ENCODE measurements at regions not wholly inside any gene's neighbourhood (a gene's known extent, or its start where the extent isn't known, plus 50 kb on each side); places are given as distances from the start of the nearest gene placed in this dataset.

DNA sequence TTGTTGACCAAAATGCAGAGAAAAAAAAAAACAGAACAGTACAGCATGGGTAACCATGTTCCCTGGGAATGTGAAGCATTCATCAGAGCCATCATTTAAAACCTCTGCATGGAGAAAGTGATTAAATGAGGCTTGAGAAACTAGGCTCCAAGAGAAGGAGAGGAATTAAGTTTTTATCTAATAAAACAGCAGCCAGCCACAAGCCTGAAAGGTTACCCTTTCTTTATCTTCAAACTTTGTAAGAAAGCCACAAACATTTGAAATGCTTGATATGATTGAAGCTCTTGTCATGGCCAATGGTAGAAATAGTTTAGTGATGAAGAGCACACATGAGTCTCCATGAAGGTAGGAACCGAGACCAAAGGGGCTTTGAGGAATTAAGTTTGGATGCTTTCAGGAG lies 144.9 kb upstream of the SYT1 start:
- Histone ChIP-seq H3K9ac (no peak overlapping the region), H3K4me2 (no peak overlapping the region), H3K4me3 (no peak overlapping the region), H4K20me1 (ENCODE audit: low read depth) (no peaks in the 10 kb centered on the region), H3K27me3 (no peaks in the 10 kb centered on the region), H3K9me3 (ENCODE audit: low read depth) (no peaks in the 10 kb centered on the region), H3F3A (ENCODE audit: low read depth) (no peaks in the 10 kb centered on the region), H3K27ac (no peak overlapping the region), H2AFZ (replicated peaks) (no peak overlapping the region), H3K36me3 (no peaks in the 10 kb centered on the region), H3K79me2 (ENCODE audit: low read depth) (no peaks in the 10 kb centered on the region), H3K4me1 (no peaks in the 10 kb centered on the region)
- DNase-seq (ENCODE audit: low spot score): no peak
- peaks cover 2% of the 10 kb centered on the region for H3K27me3 Mint-ChIP-seq (ENCODE audit: insufficient read depth, low read depth)
- no peaks in the 10 kb centered on the region for H3K36me3 Mint-ChIP-seq
- no peak overlapping the region for H3K4me3 Mint-ChIP-seq
- H3K9me3 Mint-ChIP-seq: no peaks in the 10 kb centered on the region
- TF ChIP-seq CTCF (IDR thresholded peaks at IDR 0.05) (no peak), EZH2phosphoT487 (IDR thresholded peaks at IDR 0.05) (no peak), EZH2 (IDR thresholded peaks at IDR 0.05) (no peak)
- H3K4me1 Mint-ChIP-seq: no peaks in the 10 kb centered on the region
- H3K27ac Mint-ChIP-seq: no peak overlapping the region

DNA sequence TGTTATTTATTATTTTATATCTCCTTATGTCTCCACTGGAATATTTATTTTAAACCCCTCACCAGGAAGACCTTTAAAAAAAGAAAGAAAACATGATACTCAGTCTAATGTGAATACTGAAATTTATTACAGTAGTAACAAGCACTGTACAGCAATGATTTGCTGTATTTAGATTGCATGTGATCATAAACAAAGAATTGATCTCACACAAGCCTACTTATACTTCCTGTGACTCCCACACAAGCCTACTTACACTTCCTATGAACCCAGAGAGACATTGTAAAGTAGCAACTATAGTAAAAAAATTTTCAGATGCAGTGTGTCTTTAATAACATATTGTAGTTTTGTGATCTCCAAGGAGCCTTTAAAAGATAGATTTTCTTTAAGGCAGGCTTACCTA lies 142.7 kb upstream of the SYT1 start:
- Histone ChIP-seq H3K27me3 (no peaks in the 10 kb centered on the region), H3K79me2 (ENCODE audit: low read depth) (no peaks in the 10 kb centered on the region), H3K9ac (no peak overlapping the region), H3K36me3 (no peaks in the 10 kb centered on the region), H3K27ac (no peak overlapping the region), H4K20me1 (ENCODE audit: low read depth) (no peaks in the 10 kb centered on the region), H3K4me2 (no peak overlapping the region), H2AFZ (replicated peaks) (no peak overlapping the region), H3F3A (ENCODE audit: low read depth) (no peaks in the 10 kb centered on the region), H3K4me3 (no peak overlapping the region), H3K9me3 (ENCODE audit: low read depth) (no peaks in the 10 kb centered on the region), H3K4me1 (peaks cover 12% of the 10 kb centered on the region)
- Mint-ChIP-seq H3K4me3 (no peak overlapping the region), H3K27ac (no peak overlapping the region), H3K27me3 (ENCODE audit: insufficient read depth, low read depth) (peaks cover 3% of the 10 kb centered on the region), H3K36me3 (no peaks in the 10 kb centered on the region), H3K9me3 (no peaks in the 10 kb centered on the region), H3K4me1 (peaks cover 15% of the 10 kb centered on the region)
- no peak for TF ChIP-seq EZH2 (IDR thresholded peaks at IDR 0.05)
- TF ChIP-seq EZH2phosphoT487 (IDR thresholded peaks at IDR 0.05): no peak
- no peak for TF ChIP-seq CTCF (IDR thresholded peaks at IDR 0.05)
- DNase-seq (ENCODE audit: low spot score): no peak

- Histone ChIP-seq H2AFZ (replicated peaks) (no peak overlapping the region), H3K27ac (no peak overlapping the region), H3K36me3 (no peaks in the 10 kb centered on the region), H4K20me1 (ENCODE audit: low read depth) (no peaks in the 10 kb centered on the region), H3K4me2 (no peak overlapping the region), H3K4me3 (no peak overlapping the region), H3K27me3 (no peaks in the 10 kb centered on the region), H3F3A (ENCODE audit: low read depth) (no peaks in the 10 kb centered on the region), H3K4me1 (peaks cover 12% of the 10 kb centered on the region), H3K79me2 (ENCODE audit: low read depth) (no peaks in the 10 kb centered on the region), H3K9me3 (ENCODE audit: low read depth) (no peaks in the 10 kb centered on the region), H3K9ac (no peak overlapping the region)
- Mint-ChIP-seq H3K27ac (no peak overlapping the region), H3K4me3 (no peak overlapping the region), H3K27me3 (ENCODE audit: insufficient read depth, low read depth) (peaks cover 5% of the 10 kb centered on the region), H3K9me3 (no peaks in the 10 kb centered on the region), H3K36me3 (no peaks in the 10 kb centered on the region), H3K4me1 (peaks cover 19% of the 10 kb centered on the region)
- no peak for DNase-seq (ENCODE audit: low spot score)
- no peak for TF ChIP-seq EZH2 (IDR thresholded peaks at IDR 0.05)
Observed at GRCh38 chr12:78725033-78725432, 139.5 kb upstream of the SYT1 start.

DNA sequence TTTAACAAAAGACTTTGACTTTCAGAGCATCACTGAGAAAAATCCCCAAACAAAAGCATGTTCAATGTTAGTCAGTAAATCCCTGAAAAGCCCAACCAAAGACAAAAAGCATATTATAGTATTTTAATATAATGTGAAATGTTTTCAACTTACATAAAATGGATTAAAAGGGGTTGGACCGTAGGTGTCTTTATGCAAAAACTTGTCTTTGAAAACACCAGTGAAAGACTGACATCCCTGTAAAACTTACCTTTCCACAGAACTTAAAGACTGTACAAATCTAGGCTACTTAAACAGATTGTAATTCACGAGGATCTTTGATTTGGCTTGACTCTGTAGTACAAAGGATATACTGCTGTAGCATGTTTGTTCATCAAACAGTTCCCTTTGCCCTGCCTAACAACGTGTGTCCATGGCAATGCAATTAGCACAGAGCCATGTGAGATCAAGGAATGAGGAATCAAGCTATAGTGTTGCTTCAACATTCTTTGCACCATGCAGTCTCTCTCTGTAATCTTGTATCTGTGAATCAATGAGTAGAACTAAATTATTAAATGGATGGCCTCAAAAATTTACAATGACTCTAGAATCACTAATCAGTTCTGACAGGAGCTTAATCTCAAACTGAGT lies 138.5 kb upstream of the SYT1 start:
- Histone ChIP-seq H3F3A (ENCODE audit: low read depth) (no peaks in the 10 kb centered on the region), H3K4me3 (no peak overlapping the region), H3K4me2 (no peak overlapping the region), H3K9ac (no peak overlapping the region), H3K27ac (no peak overlapping the region), H3K9me3 (ENCODE audit: low read depth) (no peaks in the 10 kb centered on the region), H4K20me1 (ENCODE audit: low read depth) (no peaks in the 10 kb centered on the region), H3K27me3 (no peaks in the 10 kb centered on the region), H3K79me2 (ENCODE audit: low read depth) (no peaks in the 10 kb centered on the region), H3K4me1 (peaks cover 12% of the 10 kb centered on the region), H2AFZ (replicated peaks) (no peak overlapping the region), H3K36me3 (no peaks in the 10 kb centered on the region)
- Mint-ChIP-seq H3K27ac (peak overlapping the region; percentile 24), H3K4me3 (no peak overlapping the region), H3K4me1 (peaks cover 19% of the 10 kb centered on the region), H3K36me3 (no peaks in the 10 kb centered on the region), H3K9me3 (no peaks in the 10 kb centered on the region), H3K27me3 (ENCODE audit: insufficient read depth, low read depth) (peaks cover 5% of the 10 kb centered on the region)
- no peak for TF ChIP-seq EZH2 (IDR thresholded peaks at IDR 0.05)
- no peak for TF ChIP-seq EZH2phosphoT487 (IDR thresholded peaks at IDR 0.05)
- DNase-seq (ENCODE audit: low spot score): peak; percentile 25

All from neural progenitor cell (in vitro differentiated cells).